SU-DHL-6 (cell line): ENCODE measurements at regions not wholly inside any gene's neighbourhood (a gene's known extent, or its start where the extent isn't known, plus 50 kb on each side); places are given as distances from the start of the nearest gene placed in this dataset.

Experiments
- CTCF ChIP-seq: fragments of 200-600 bp; sonication (generic); IDR thresholded peaks from one replicate; pipeline ENCODE4 v1.5.1; 2017; ENCODE audit warnings: antibody characterized with exemption, mild to moderate bottlenecking, low read length, moderate library complexity; ENCODE audit not compliant: insufficient read depth, poor library complexity, severe bottlenecking
- EZH2phosphoT487 ChIP-seq: fragments of 200-600 bp; sonication (generic), shearing (Covaris generic); conservative IDR thresholded peaks from 2 replicates; pipeline ENCODE4 v1.6.1; 2018; ENCODE audit warnings: mild to moderate bottlenecking, antibody characterized with exemption, low read length, moderate library complexity, mixed read lengths

- no peak for TF ChIP-seq CTCF
- no peak for TF ChIP-seq EZH2phosphoT487
Measured at GRCh38 chr13:24615114-24615513, 65.1 kb upstream of the ATP12A start.
